GM12891 (cell line): ENCODE measurements at regions not wholly inside any gene's neighbourhood (a gene's known extent, or its start where the extent isn't known, plus 50 kb on each side); places are given as distances from the start of the nearest gene placed in this dataset.

Experiments
- PAX5 ChIP-seq: IDR thresholded peaks from 2 replicates; pipeline ENCODE4 v1.6.1; 2011; ENCODE audit warnings: low read length, moderate library complexity, mild to moderate bottlenecking; ENCODE audit not compliant: insufficient read depth, severe bottlenecking
- POLR2A ChIP-seq: IDR thresholded peaks from 2 replicates; pipeline ENCODE4 v1.6.1; 2011; ENCODE audit warnings: low read depth, low read length, control low read depth
- POLR2AphosphoS5 ChIP-seq: IDR thresholded peaks from 2 replicates; pipeline ENCODE4 v1.6.1; 2011; ENCODE audit warnings: low read depth, low read length, control low read depth
- POU2F2 ChIP-seq: IDR thresholded peaks from 2 replicates; pipeline ENCODE4 v1.6.1; 2011; ENCODE audit warnings: low read depth, mild to moderate bottlenecking, control low read depth, low read length, moderate library complexity
- SPI1 ChIP-seq: IDR thresholded peaks from 2 replicates; pipeline ENCODE4 v1.6.1; 2011; ENCODE audit warnings: low read depth, low read length, control low read depth
- TAF1 ChIP-seq: IDR thresholded peaks from 2 replicates; pipeline ENCODE4 v1.6.1; 2011; ENCODE audit warnings: low read depth, low read length, control low read depth

- TF ChIP-seq POLR2AphosphoS5 (no peak), POLR2A (no peak), TAF1 (no peak), SPI1 (no peak), PAX5 (no peak), POU2F2 (no peak)
Observed at GRCh38 chr13:107421028-107421427, 794.3 kb downstream of the LIG4 start.
